22Rv1 (cell line): ENCODE measurements at regions not wholly inside any gene's neighbourhood (a gene's known extent, or its start where the extent isn't known, plus 50 kb on each side); places are given as distances from the start of the nearest gene placed in this dataset.
"Not testable (repeated sequence)": the region's sequence is repeated elsewhere in the genome, so short reads cannot be mapped to it uniquely, and the experiment has no call there.

Experiments
- CTCF ChIP-seq: fragments of 450-650 bp; IDR thresholded peaks from 2 replicates; pipeline ENCODE4 v1.5.1; 2017; ENCODE audit warnings: mild to moderate bottlenecking
- ZFX ChIP-seq: fragments of 450-650 bp; IDR thresholded peaks from 2 replicates; pipeline ENCODE4 v1.6.1; 2017; ENCODE audit warnings: antibody characterized with exemption, borderline replicate concordance

GRCh38 chr6:84879385-84879784 is 115.0 kb upstream of the TBX18 start:
- TF ChIP-seq CTCF, ZFX: not testable (repeated sequence)
